HEK293 (cell line): ENCODE measurements at regions not wholly inside any gene's neighbourhood (a gene's known extent, or its start where the extent isn't known, plus 50 kb on each side); places are given as distances from the start of the nearest gene placed in this dataset.

ENCODE experiments used
- CTCF ChIA-PET: fragments of 350-600 bp; formaldehyde crosslinking; extraction: SDS; loops from one replicate; lab custom pipeline; 2021; ENCODE audit warnings: antibody characterized with exemption; lab: Yijun Ruan, JAX
- POLR2A ChIA-PET: fragments of 300-600 bp; formaldehyde crosslinking; extraction: SDS; loops from one replicate; lab custom pipeline; 2020; ENCODE audit warnings: antibody characterized with exemption, inconsistent platforms; lab: Yijun Ruan, JAX
- H3K27ac ChIP-seq: fragments of 200-500 bp; sonication (Bioruptor generic); 2 replicates; pipeline ENCODE4 v1.5.1; 2014; ENCODE audit warnings: low read depth, low read length, control low read depth, inconsistent platforms; ENCODE audit errors: extremely low read depth
- H3K36me3 ChIP-seq, 2 experiments: fragments of 200-500 bp in 1 of 2; sonication (Bioruptor generic) in 1 of 2; 1 replicate in 1 of 2; 2 replicates in 1 of 2; pipeline ENCODE4 v1.5.1; 2014 to 2017; ENCODE audit warnings: inconsistent platforms in 2 of 2, low read length in 2 of 2; ENCODE audit not compliant: control insufficient read depth in 2 of 2, insufficient read depth in 1 of 2
- H3K4me1 ChIP-seq: fragments of 200-500 bp; sonication (Bioruptor generic); 2 replicates; pipeline ENCODE4 v1.5.1; 2014; ENCODE audit warnings: mild to moderate bottlenecking, low read length, inconsistent platforms; ENCODE audit not compliant: control insufficient read depth, insufficient read depth
- H3K4me3 ChIP-seq: 2 replicates; pipeline ENCODE4 v1.5.1; 2011; ENCODE audit warnings: low read depth, mild to moderate bottlenecking, control low read depth, low read length, moderate library complexity
- H3K9me3 ChIP-seq: fragments of 200-500 bp; sonication (Bioruptor generic); 2 replicates; pipeline ENCODE4 v1.5.1; 2014; ENCODE audit warnings: low read depth, low read length, inconsistent platforms; ENCODE audit not compliant: control insufficient read depth, insufficient read depth
- GLI4 ChIP-seq: fragments of 450-650 bp; formaldehyde crosslinking; IDR thresholded peaks from 2 replicates; pipeline ENCODE4 v1.5.1; 2016; ENCODE audit warnings: missing biosample characterization, missing genetic modification characterization
- ZBTB1 ChIP-seq: fragments of 450-650 bp; formaldehyde crosslinking; IDR thresholded peaks from 2 replicates; pipeline ENCODE4 v1.5.1; 2016; ENCODE audit warnings: missing biosample characterization, missing genetic modification characterization
- ZBTB7A ChIP-seq: fragments of 450-650 bp; formaldehyde crosslinking; IDR thresholded peaks from 2 replicates; pipeline ENCODE4 v1.5.1; 2016; ENCODE audit warnings: low read depth, missing biosample characterization, missing genetic modification characterization
- ZNF157 ChIP-seq: fragments of 450-650 bp; formaldehyde crosslinking; IDR thresholded peaks from 2 replicates; pipeline ENCODE4 v1.5.1; 2016; ENCODE audit warnings: missing biosample characterization, missing genetic modification characterization
- ZNF174 ChIP-seq: fragments of 450-650 bp; formaldehyde crosslinking; IDR thresholded peaks from 2 replicates; pipeline ENCODE4 v1.5.0; 2017; ENCODE audit warnings: missing biosample characterization, mild to moderate bottlenecking, missing genetic modification characterization
- ZNF214 ChIP-seq: fragments of 450-650 bp; formaldehyde crosslinking; IDR thresholded peaks from 2 replicates; pipeline ENCODE4 v1.5.1; 2017; ENCODE audit warnings: missing biosample characterization, mild to moderate bottlenecking, missing genetic modification characterization, borderline replicate concordance
- ZNF394 ChIP-seq: fragments of 450-650 bp; formaldehyde crosslinking; IDR thresholded peaks from 2 replicates; pipeline ENCODE4 v1.5.1; 2016; ENCODE audit warnings: missing biosample characterization, missing genetic modification characterization, mild to moderate bottlenecking, moderate library complexity, borderline replicate concordance
- ZNF423 ChIP-seq: fragments of 450-650 bp; formaldehyde crosslinking; IDR thresholded peaks from 2 replicates; pipeline ENCODE4 v1.5.1; 2016; ENCODE audit warnings: missing biosample characterization, missing genetic modification characterization
- ZNF501 ChIP-seq: fragments of 450-650 bp; formaldehyde crosslinking; IDR thresholded peaks from 2 replicates; pipeline ENCODE4 v1.5.1; 2016; ENCODE audit warnings: missing biosample characterization, missing genetic modification characterization
- ZNF529 ChIP-seq: fragments of 450-650 bp; formaldehyde crosslinking; IDR thresholded peaks from 2 replicates; pipeline ENCODE4 v1.5.1; 2017; ENCODE audit warnings: missing genetic modification characterization, missing biosample characterization; ENCODE audit not compliant: insufficient replicate concordance
- ZNF548 ChIP-seq: fragments of 450-650 bp; formaldehyde crosslinking; IDR thresholded peaks from 2 replicates; pipeline ENCODE4 v1.5.1; 2016; ENCODE audit warnings: missing biosample characterization, missing genetic modification characterization
- ZNF549 ChIP-seq: fragments of 450-650 bp; IDR thresholded peaks from 2 replicates; pipeline ENCODE4 v1.5.1; 2018; ENCODE audit warnings: missing biosample characterization, missing genetic modification characterization, mild to moderate bottlenecking, inconsistent platforms, moderate library complexity
- ZNF610 ChIP-seq: fragments of 450-650 bp; formaldehyde crosslinking; IDR thresholded peaks from 2 replicates; pipeline ENCODE4 v1.5.1; 2016; ENCODE audit warnings: missing biosample characterization, missing genetic modification characterization, borderline replicate concordance
- TF ChIP-seq, protein P1 (sequence below): fragments of 450-650 bp; formaldehyde crosslinking; IDR thresholded peaks from 2 replicates; pipeline ENCODE4 v1.5.1; 2016; ENCODE audit warnings: missing biosample characterization, missing genetic modification characterization
- TF ChIP-seq, protein P2 (sequence below): fragments of 450-650 bp; formaldehyde crosslinking; IDR thresholded peaks from 2 replicates; pipeline ENCODE4 v1.5.1; 2017; ENCODE audit warnings: missing biosample characterization, missing genetic modification characterization
- TF ChIP-seq, protein P3 (sequence below): fragments of 450-650 bp; formaldehyde crosslinking; IDR thresholded peaks from 2 replicates; pipeline ENCODE4 v1.5.1; 2016; ENCODE audit warnings: missing biosample characterization, missing genetic modification characterization
- TF ChIP-seq, protein P4 (sequence below): fragments of 450-650 bp; formaldehyde crosslinking; IDR thresholded peaks from 2 replicates; pipeline ENCODE4 v1.5.1; 2016; ENCODE audit warnings: missing biosample characterization, missing genetic modification characterization
- TF ChIP-seq, protein P5 (sequence below): fragments of 450-650 bp; formaldehyde crosslinking; IDR thresholded peaks from 2 replicates; pipeline ENCODE4 v1.5.1; 2016; ENCODE audit warnings: missing biosample characterization, missing genetic modification characterization, low read depth
- TF ChIP-seq, protein P6 (sequence below): fragments of 450-650 bp; formaldehyde crosslinking; IDR thresholded peaks from 2 replicates; pipeline ENCODE4 v1.5.1; 2016; ENCODE audit warnings: missing biosample characterization, missing genetic modification characterization

DNA sequence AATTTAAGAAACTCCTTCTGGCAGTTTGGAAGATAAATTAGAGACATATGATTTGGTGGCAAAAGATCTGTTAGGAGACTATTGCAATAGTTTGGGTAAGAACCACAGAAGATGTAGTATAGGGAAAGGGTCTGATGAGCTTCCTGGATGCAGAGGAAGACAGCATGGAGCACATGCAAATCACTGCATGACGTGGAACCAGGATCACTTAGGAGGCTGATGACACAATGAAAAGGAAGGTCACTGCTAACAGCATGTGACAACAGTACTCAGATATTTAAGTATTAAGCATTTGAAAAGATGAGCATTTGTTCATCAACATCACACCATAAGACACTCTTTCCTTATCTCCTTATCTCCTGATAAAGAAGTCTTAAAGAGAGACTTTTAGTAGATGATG is 167.8 kb upstream of the LDB2 start:
- ChIA-PET CTCF (no interaction called here), POLR2A (no interaction called here)
- Histone ChIP-seq H3K9me3 (no peaks in the 10 kb centered on the region), H3K36me3 (no peaks in the 10 kb centered on the region)
- TF ChIP-seq ZNF610 (tag by site-specific recombination) (no peak), GLI4 (no peak), ZNF174 (no peak), ZBTB7A (tag by site-specific recombination) (no peak), ZNF157 (no peak), ZNF423 (tag by site-specific recombination) (no peak), ZBTB1 (tag by site-specific recombination) (no peak), ZNF548 (no peak)
- TF ChIP-seq, protein P1, sequence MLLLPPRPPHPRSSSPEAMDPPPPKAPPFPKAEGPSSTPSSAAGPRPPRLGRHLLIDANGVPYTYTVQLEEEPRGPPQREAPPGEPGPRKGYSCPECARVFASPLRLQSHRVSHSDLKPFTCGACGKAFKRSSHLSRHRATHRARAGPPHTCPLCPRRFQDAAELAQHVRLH (tag by site-specific recombination): no peak
- TF ChIP-seq, protein P2, sequence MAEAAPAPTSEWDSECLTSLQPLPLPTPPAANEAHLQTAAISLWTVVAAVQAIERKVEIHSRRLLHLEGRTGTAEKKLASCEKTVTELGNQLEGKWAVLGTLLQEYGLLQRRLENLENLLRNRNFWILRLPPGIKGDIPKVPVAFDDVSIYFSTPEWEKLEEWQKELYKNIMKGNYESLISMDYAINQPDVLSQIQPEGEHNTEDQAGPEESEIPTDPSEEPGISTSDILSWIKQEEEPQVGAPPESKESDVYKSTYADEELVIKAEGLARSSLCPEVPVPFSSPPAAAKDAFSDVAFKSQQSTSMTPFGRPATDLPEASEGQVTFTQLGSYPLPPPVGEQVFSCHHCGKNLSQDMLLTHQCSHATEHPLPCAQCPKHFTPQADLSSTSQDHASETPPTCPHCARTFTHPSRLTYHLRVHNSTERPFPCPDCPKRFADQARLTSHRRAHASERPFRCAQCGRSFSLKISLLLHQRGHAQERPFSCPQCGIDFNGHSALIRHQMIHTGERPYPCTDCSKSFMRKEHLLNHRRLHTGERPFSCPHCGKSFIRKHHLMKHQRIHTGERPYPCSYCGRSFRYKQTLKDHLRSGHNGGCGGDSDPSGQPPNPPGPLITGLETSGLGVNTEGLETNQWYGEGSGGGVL (tag by site-specific recombination): no peak
- TF ChIP-seq, protein P3, sequence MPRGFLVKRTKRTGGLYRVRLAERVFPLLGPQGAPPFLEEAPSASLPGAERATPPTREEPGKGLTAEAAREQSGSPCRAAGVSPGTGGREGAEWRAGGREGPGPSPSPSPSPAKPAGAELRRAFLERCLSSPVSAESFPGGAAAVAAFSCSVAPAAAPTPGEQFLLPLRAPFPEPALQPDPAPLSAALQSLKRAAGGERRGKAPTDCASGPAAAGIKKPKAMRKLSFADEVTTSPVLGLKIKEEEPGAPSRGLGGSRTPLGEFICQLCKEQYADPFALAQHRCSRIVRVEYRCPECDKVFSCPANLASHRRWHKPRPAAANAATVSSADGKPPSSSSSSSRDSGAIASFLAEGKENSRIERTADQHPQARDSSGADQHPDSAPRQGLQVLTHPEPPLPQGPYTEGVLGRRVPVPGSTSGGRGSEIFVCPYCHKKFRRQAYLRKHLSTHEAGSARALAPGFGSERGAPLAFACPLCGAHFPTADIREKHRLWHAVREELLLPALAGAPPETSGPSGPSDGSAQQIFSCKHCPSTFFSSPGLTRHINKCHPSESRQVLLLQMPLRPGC (tag by site-specific recombination): no peak
- TF ChIP-seq, all 188 proteins: peak for 0
- no peaks in the 10 kb centered on the region for H3K4me1 ChIP-seq
- no peak overlapping the region for H3K4me3 ChIP-seq
- H3K27ac ChIP-seq: no peak overlapping the region

DNA sequence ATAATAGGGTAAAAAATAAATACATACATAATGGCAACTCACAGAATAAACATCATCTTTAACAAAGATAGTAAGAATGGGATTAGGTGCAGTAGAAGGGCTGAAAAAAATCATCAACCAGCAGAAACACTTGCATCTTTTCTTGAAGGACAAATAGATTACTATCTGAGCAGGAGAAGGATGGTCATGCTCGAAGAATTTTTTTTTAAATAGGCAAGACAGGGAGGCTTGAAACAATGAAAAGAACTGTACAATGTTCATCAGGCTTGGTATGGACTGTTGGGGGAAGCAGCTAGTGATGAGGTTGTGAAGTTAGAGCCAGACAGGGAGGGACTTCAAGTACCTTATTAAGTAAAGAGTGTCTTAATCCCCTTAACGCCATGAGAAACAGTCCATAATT is 167.4 kb upstream of the LDB2 start:
- H3K4me3 ChIP-seq: no peak overlapping the region
- TF ChIP-seq, protein P4, sequence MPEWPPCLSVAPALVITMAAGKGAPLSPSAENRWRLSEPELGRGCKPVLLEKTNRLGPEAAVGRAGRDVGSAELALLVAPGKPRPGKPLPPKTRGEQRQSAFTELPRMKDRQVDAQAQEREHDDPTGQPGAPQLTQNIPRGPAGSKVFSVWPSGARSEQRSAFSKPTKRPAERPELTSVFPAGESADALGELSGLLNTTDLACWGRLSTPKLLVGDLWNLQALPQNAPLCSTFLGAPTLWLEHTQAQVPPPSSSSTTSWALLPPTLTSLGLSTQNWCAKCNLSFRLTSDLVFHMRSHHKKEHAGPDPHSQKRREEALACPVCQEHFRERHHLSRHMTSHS: no peak
- TF ChIP-seq, protein P2 (tag by site-specific recombination): no peak
- no peak for TF ChIP-seq ZNF549 (tag by site-specific recombination)
- no peak for TF ChIP-seq ZNF394 (tag by site-specific recombination)
- TF ChIP-seq, protein P5, sequence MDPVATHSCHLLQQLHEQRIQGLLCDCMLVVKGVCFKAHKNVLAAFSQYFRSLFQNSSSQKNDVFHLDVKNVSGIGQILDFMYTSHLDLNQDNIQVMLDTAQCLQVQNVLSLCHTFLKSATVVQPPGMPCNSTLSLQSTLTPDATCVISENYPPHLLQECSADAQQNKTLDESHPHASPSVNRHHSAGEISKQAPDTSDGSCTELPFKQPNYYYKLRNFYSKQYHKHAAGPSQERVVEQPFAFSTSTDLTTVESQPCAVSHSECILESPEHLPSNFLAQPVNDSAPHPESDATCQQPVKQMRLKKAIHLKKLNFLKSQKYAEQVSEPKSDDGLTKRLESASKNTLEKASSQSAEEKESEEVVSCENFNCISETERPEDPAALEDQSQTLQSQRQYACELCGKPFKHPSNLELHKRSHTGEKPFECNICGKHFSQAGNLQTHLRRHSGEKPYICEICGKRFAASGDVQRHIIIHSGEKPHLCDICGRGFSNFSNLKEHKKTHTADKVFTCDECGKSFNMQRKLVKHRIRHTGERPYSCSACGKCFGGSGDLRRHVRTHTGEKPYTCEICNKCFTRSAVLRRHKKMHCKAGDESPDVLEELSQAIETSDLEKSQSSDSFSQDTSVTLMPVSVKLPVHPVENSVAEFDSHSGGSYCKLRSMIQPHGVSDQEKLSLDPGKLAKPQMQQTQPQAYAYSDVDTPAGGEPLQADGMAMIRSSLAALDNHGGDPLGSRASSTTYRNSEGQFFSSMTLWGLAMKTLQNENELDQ (tag by site-specific recombination): no peak
- no peak for TF ChIP-seq ZNF214 (tag by site-specific recombination)
- TF ChIP-seq, protein P6, sequence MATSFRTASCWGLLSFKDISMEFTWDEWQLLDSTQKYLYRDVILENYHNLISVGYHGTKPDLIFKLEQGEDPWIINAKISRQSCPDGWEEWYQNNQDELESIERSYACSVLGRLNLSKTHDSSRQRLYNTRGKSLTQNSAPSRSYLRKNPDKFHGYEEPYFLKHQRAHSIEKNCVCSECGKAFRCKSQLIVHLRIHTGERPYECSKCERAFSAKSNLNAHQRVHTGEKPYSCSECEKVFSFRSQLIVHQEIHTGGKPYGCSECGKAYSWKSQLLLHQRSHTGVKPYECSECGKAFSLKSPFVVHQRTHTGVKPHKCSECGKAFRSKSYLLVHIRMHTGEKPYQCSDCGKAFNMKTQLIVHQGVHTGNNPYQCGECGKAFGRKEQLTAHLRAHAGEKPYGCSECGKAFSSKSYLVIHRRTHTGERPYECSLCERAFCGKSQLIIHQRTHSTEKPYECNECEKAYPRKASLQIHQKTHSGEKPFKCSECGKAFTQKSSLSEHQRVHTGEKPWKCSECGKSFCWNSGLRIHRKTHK (tag by site-specific recombination): no peak
- no peak for TF ChIP-seq ZNF501 (tag by site-specific recombination)
- no peak for TF ChIP-seq ZNF529
- TF ChIP-seq, all 188 proteins: peak for 0
- ChIA-PET CTCF (no interaction called here), POLR2A (no interaction called here)
- Histone ChIP-seq H3K4me1 (no peaks in the 10 kb centered on the region), H3K9me3 (no peaks in the 10 kb centered on the region), H3K36me3 (no peaks in the 10 kb centered on the region), H3K27ac (no peak overlapping the region)
